ENCODE measurements at regions not wholly inside any gene's neighbourhood (a gene's known extent, or its start where the extent isn't known, plus 50 kb on each side); places are given as distances from the start of the nearest gene placed in this dataset.

DNA sequence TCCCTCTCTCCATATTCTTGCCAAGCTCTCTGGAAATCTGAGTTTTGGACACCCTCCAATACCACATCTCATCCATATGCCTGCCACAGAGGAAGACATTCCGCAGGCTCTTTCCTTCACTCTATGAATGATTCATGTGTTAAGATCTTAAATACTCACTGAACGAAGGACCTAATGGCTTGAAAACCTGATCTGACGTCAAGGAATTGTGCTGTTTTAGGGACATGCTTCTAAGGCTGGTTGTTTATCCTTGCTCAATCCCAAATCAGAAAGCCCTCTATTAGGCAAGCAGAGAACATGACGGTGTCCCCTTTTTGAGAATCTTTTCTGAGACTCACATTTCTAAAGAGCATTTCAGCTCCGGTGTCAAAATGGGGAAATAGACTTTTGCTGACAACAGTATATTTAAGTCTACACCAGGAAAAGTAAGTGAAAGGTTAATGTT, 83.7 kb upstream of the GALNT5 start:
- TF ChIP-seq, protein P1, sequence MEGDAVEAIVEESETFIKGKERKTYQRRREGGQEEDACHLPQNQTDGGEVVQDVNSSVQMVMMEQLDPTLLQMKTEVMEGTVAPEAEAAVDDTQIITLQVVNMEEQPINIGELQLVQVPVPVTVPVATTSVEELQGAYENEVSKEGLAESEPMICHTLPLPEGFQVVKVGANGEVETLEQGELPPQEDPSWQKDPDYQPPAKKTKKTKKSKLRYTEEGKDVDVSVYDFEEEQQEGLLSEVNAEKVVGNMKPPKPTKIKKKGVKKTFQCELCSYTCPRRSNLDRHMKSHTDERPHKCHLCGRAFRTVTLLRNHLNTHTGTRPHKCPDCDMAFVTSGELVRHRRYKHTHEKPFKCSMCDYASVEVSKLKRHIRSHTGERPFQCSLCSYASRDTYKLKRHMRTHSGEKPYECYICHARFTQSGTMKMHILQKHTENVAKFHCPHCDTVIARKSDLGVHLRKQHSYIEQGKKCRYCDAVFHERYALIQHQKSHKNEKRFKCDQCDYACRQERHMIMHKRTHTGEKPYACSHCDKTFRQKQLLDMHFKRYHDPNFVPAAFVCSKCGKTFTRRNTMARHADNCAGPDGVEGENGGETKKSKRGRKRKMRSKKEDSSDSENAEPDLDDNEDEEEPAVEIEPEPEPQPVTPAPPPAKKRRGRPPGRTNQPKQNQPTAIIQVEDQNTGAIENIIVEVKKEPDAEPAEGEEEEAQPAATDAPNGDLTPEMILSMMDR (conservative IDR thresholded peaks at IDR 0.05 in 1 of 2, IDR thresholded peaks at IDR 0.05 in 1 of 2; ENCODE audit: low read depth in 1 of 2, low read length in 2 of 2) = no peak
- TF ChIP-seq EZH2 (IDR thresholded peaks at IDR 0.05; ENCODE audit: low read length, missing control alignments) = no peak

Measured in fibroblast of lung (primary cell).